GM12891 (cell line): ENCODE measurements at regions not wholly inside any gene's neighbourhood (a gene's known extent, or its start where the extent isn't known, plus 50 kb on each side); places are given as distances from the start of the nearest gene placed in this dataset.

Experiments used
- PAX5 ChIP-seq: IDR thresholded peaks from 2 replicates; pipeline ENCODE4 v1.6.1; 2011; ENCODE audit warnings: low read length, moderate library complexity, mild to moderate bottlenecking; ENCODE audit not compliant: insufficient read depth, severe bottlenecking
- POLR2A ChIP-seq: IDR thresholded peaks from 2 replicates; pipeline ENCODE4 v1.6.1; 2011; ENCODE audit warnings: low read depth, low read length, control low read depth
- POLR2AphosphoS5 ChIP-seq: IDR thresholded peaks from 2 replicates; pipeline ENCODE4 v1.6.1; 2011; ENCODE audit warnings: low read depth, low read length, control low read depth
- POU2F2 ChIP-seq: IDR thresholded peaks from 2 replicates; pipeline ENCODE4 v1.6.1; 2011; ENCODE audit warnings: low read depth, mild to moderate bottlenecking, control low read depth, low read length, moderate library complexity
- SPI1 ChIP-seq: IDR thresholded peaks from 2 replicates; pipeline ENCODE4 v1.6.1; 2011; ENCODE audit warnings: low read depth, low read length, control low read depth
- TAF1 ChIP-seq: IDR thresholded peaks from 2 replicates; pipeline ENCODE4 v1.6.1; 2011; ENCODE audit warnings: low read depth, low read length, control low read depth

DNA sequence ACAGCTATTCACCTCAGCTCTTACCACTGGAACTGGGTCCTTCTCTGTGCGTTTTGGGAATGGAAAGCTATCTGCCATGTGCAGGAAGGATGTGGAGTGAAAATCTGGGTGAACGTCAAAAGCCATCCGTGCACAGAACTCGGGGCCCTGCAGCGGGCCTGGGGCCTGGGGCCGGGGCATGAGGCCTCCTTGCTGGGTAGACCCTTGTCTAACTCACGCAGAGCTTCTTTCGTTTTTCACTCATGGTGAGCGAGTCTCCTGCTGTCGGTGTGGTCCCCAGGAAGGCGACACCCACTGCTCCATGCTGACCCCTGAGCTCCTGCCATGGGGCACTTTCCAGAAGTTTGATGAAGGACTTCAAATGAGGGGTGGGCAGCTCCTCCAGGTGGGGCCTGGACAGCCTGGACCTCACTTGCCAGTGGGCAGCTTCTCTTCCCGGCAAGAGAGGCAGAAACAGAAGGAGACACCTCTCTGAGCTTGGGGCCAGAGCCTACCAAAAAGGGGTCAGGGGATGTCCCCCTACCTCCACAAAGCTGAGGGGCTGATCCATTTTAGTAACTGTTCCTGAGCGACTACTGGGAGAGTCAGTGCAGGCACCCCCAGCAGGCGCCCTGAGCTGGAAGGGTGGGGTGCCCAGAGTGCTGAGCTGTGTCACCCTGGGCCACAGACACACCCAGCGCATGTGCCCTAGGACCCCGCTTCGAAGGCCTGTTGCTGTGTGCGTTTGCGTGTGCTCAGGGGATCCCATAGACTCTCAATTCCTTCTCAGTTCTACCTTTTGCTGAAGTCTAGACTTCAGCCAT, 117.7 kb upstream of the HDAC4 start:
- TF ChIP-seq TAF1 (no peak), POLR2A (no peak), POLR2AphosphoS5 (no peak), SPI1 (no peak), POU2F2 (no peak), PAX5 (no peak)
